Testis (tissue), 2 donors: ENCODE measurements at regions not wholly inside any gene's neighbourhood (a gene's known extent, or its start where the extent isn't known, plus 50 kb on each side); places are given as distances from the start of the nearest gene placed in this dataset.

Experiments
- CTCF ChIP-seq, 3 experiments: fragments of 450-650 bp in 2 of 3; fragments of 200-600 bp in 1 of 3; sonication (generic) in 1 of 3; IDR thresholded peaks; one replicate each; pipeline ENCODE4 v1.5.1; 2016 to 2019; ENCODE audit warnings: antibody characterized with exemption in 3 of 3, mild to moderate bottlenecking in 2 of 3, moderate library complexity in 1 of 3
- POLR2A ChIP-seq: fragments of 450-650 bp; IDR thresholded peaks from one replicate; pipeline ENCODE4 v1.6.1; 2017; ENCODE audit warnings: antibody characterized with exemption, mild to moderate bottlenecking, moderate library complexity

GRCh38 chr14:76314521-76315034, 61.4 kb upstream of the ESRRB start:
- TF ChIP-seq POLR2A (no peak), CTCF (IDR thresholded peaks at IDR 0.05) (no peak)
